ENCODE measurements at regions not wholly inside any gene's neighbourhood (a gene's known extent, or its start where the extent isn't known, plus 50 kb on each side); places are given as distances from the start of the nearest gene placed in this dataset.

DNA sequence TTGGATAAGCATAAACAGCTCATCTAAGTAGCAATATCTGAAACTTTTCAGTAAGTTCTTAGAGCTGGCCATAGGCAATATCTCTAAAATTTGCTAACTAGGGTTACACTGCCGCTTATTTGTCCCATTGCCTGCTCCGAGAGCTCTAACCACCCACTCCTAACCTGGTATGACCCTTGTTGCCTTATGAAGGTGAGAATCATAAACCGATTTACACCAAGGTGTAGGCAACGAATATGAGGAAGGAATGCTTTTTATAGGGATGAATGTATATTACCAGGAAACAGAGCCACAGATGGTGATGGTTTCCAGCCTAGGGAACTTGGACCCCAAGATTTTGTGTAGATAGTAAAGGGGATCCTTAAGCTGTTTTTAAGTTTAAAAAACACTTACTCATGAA, 440.9 kb downstream of the PDCD6IP start:
- Histone ChIP-seq H3K27ac (ENCODE audit: low read length) (no peak overlapping the region), H3K4me2 (ENCODE audit: low read length) (no peak overlapping the region), H3K9ac (ENCODE audit: low read length) (no peak overlapping the region), H3K36me3 (ENCODE audit: insufficient read depth, low read length) (no peaks in the 10 kb centered on the region), H3F3A (ENCODE audit: insufficient read depth, low read length, poor library complexity, severe bottlenecking) (no peaks in the 10 kb centered on the region), H3K27me3 (ENCODE audit: insufficient read depth, low read depth, low read length) (no peaks in the 10 kb centered on the region), H2AFZ (ENCODE audit: low read depth, low read length) (no peak overlapping the region), H4K20me1 (ENCODE audit: insufficient read depth) (no peaks in the 10 kb centered on the region), H3K9me2 (ENCODE audit: insufficient read depth, low read length) (no peaks in the 10 kb centered on the region), H3K9me3 (ENCODE audit: low read length) (no peaks in the 10 kb centered on the region), H3K79me2 (replicated peaks; ENCODE audit: insufficient read depth, low read length) (no peaks in the 10 kb centered on the region), H3K4me3 (ENCODE audit: low read length) (no peak overlapping the region)
- TF ChIP-seq POLR2AphosphoS5 (IDR thresholded peaks at IDR 0.05) (no peak), TAF1 (IDR thresholded peaks at IDR 0.05; ENCODE audit: low read depth) (no peak), RAD21 (conservative IDR thresholded peaks at IDR 0.05) (no peak), MXI1 (conservative IDR thresholded peaks at IDR 0.05; ENCODE audit: poor library complexity, severe bottlenecking) (no peak)

DNA sequence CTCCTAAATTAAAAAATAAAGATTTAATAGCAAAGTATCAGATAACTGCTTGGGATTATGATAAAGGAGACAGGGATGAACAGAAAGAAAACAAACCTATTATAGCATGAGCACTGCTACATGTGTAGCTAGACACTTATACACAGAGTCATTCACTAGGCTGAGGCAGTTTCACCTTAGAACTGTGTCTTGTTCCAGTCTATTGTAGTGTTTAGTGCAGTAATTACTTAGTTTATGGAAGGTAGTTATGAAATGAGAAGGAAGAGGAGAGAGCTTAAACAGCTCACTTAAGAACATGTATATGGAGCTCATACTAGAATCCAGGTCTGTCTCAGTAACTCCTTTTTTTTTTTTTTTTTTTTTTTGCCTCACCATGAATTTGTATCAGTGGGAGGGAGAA, 441.4 kb downstream of the PDCD6IP start:
- TF ChIP-seq REST (IDR thresholded peaks at IDR 0.05; ENCODE audit: borderline replicate concordance) (no peak), EZH2 (IDR thresholded peaks at IDR 0.05; ENCODE audit: borderline replicate concordance, insufficient read depth, low read length, poor library complexity, severe bottlenecking) (no peak), MXI1 (conservative IDR thresholded peaks at IDR 0.05; ENCODE audit: poor library complexity, severe bottlenecking) (no peak), EP300 (conservative IDR thresholded peaks at IDR 0.05; ENCODE audit: poor library complexity, severe bottlenecking) (no peak), TAF1 (IDR thresholded peaks at IDR 0.05; ENCODE audit: low read depth) (no peak), POLR2AphosphoS5 (IDR thresholded peaks at IDR 0.05) (no peak), CTCF (IDR thresholded peaks at IDR 0.05; ENCODE audit: poor library complexity, severe bottlenecking) (no peak), SMC3 (conservative IDR thresholded peaks at IDR 0.05; ENCODE audit: poor library complexity) (no peak), RAD21 (conservative IDR thresholded peaks at IDR 0.05) (no peak)
- no peak overlapping the region for H3K4me3 ChIP-seq (ENCODE audit: low read length)
- no peak overlapping the region for H2AFZ ChIP-seq (ENCODE audit: low read depth, low read length)
- no peaks in the 10 kb centered on the region for H3K9me3 ChIP-seq (ENCODE audit: low read length)
- H3K27me3 ChIP-seq (ENCODE audit: insufficient read depth, low read depth, low read length): no peaks in the 10 kb centered on the region
- H3K9me2 ChIP-seq (ENCODE audit: insufficient read depth, low read length): no peaks in the 10 kb centered on the region
- H3K27ac ChIP-seq (ENCODE audit: low read length): no peak overlapping the region
- no peak overlapping the region for H3K4me2 ChIP-seq (ENCODE audit: low read length)
- no peaks in the 10 kb centered on the region for H3K79me2 ChIP-seq (replicated peaks; ENCODE audit: insufficient read depth, low read length)
- H3K9ac ChIP-seq (ENCODE audit: low read length): no peak overlapping the region
- no peaks in the 10 kb centered on the region for H4K20me1 ChIP-seq (ENCODE audit: insufficient read depth)
- no peaks in the 10 kb centered on the region for H3F3A ChIP-seq (ENCODE audit: insufficient read depth, low read length, poor library complexity, severe bottlenecking)
- H3K36me3 ChIP-seq (ENCODE audit: insufficient read depth, low read length): no peaks in the 10 kb centered on the region

DNA sequence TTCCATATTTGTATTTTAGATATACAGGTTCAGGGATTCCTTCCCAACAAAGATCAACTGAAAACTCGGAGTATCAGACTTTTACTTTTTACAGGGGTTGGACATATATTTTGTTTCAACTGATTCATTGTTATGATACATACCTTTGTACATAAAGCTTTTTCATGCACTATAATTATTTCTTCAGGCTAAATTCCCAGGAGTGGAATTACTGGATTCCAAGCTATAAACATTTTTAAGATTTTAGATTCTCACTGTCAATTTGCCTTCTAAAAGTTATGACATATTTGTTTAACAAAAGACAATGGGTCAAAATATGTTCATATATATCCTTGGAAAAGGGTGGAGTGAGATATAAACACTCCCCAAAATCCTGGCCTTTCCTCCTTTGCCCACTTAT, 449.0 kb downstream of the PDCD6IP start:
- no peaks in the 10 kb centered on the region for H3K36me3 ChIP-seq (ENCODE audit: insufficient read depth, low read length)
- no peak overlapping the region for H3K4me2 ChIP-seq (ENCODE audit: low read length)
- H3K9ac ChIP-seq (ENCODE audit: low read length): no peak overlapping the region
- H2AFZ ChIP-seq (ENCODE audit: low read depth, low read length): no peak overlapping the region
- H3K79me2 ChIP-seq (replicated peaks; ENCODE audit: insufficient read depth, low read length): no peaks in the 10 kb centered on the region
- H3K27ac ChIP-seq (ENCODE audit: low read length): no peak overlapping the region
- no peaks in the 10 kb centered on the region for H4K20me1 ChIP-seq (ENCODE audit: insufficient read depth)
- no peaks in the 10 kb centered on the region for H3K27me3 ChIP-seq (ENCODE audit: insufficient read depth, low read depth, low read length)
- no peaks in the 10 kb centered on the region for H3K9me3 ChIP-seq (ENCODE audit: low read length)
- no peak overlapping the region for H3K4me3 ChIP-seq (ENCODE audit: low read length)
- no peaks in the 10 kb centered on the region for H3K9me2 ChIP-seq (ENCODE audit: insufficient read depth, low read length)
- TF ChIP-seq EZH2 (IDR thresholded peaks at IDR 0.05; ENCODE audit: borderline replicate concordance, insufficient read depth, low read length, poor library complexity, severe bottlenecking) (no peak), RAD21 (conservative IDR thresholded peaks at IDR 0.05) (no peak), SMC3 (conservative IDR thresholded peaks at IDR 0.05; ENCODE audit: poor library complexity) (no peak), TAF1 (IDR thresholded peaks at IDR 0.05; ENCODE audit: low read depth) (no peak), CTCF (IDR thresholded peaks at IDR 0.05; ENCODE audit: poor library complexity, severe bottlenecking) (no peak), REST (IDR thresholded peaks at IDR 0.05; ENCODE audit: borderline replicate concordance) (no peak)
- no peaks in the 10 kb centered on the region for H3F3A ChIP-seq (ENCODE audit: insufficient read depth, low read length, poor library complexity, severe bottlenecking)

Measured in neural cell (in vitro differentiated cells).